HG02943 (cell line): ENCODE measurements at regions not wholly inside any gene's neighbourhood (a gene's known extent, or its start where the extent isn't known, plus 50 kb on each side); places are given as distances from the start of the nearest gene placed in this dataset.
"Not testable (repeated sequence)": the region's sequence is repeated elsewhere in the genome, so short reads cannot be mapped to it uniquely, and the experiment has no call there.

Experiments
- ATAC-seq: cut with Tn5 transposase; IDR thresholded peaks from one replicate; pipeline ENCODE4 v1.9.1; 2021; ENCODE audit warnings: mild to moderate bottlenecking, low read depth, moderate library complexity; ENCODE audit not compliant: unreplicated experiment

DNA sequence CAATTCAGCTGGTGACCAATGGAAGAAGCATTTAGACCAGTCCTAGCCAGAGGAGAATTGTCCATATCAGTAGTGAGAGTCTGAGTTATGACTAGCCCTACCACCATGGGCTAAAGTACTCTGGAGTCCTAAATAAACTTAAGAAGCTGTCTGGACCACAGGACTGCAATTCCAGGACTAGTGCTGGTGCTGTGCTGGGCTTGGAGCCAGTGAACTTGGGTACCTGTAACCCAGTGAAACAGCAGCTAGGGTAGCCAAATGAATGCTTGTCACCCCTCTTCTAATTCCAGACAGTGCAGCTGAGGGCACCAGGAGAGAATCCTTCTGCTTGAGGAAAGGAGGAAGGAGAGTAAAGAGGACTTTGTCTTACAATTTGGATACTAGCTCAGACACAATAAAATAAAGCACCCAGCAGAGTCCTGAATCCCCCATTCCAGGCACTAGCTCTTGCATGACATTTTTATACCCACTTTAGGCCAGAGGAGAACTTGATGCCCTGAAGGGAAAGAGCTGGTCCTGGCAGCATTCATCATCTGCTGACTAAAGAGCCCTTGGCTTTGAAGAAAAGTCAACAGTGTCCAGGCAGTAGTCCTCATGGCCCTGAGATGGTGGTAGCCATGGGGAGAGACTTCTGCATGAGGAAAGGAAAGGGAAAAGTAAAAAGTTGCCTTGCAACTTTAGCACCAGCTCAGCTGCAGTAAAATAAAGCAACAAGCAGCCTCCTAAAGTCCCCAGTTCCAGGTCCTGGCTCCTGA, 2675.7 kb downstream of the PCDH7 start:
- ATAC-seq, result no peak

DNA sequence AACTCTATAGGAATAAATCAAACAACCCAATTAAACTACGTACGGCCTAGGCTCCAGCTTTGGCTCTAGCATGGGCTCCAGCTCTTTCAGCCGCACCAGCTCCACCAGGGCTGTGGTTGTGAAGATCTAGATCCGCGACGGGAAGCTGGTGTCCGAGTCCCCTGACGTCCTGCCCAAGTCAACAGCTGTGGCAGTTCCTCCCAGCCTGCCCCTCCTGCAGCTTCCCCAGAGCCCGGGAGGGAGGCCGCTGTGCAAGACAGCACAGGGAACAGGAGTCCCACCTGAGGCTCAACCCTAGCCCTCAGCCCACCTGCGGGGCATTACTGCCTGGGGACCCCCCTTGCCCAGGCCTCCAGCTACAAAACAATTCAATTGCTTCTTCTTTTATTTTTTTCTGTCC, 2680.3 kb downstream of the PCDH7 start:
- ATAC-seq, result no peak

DNA sequence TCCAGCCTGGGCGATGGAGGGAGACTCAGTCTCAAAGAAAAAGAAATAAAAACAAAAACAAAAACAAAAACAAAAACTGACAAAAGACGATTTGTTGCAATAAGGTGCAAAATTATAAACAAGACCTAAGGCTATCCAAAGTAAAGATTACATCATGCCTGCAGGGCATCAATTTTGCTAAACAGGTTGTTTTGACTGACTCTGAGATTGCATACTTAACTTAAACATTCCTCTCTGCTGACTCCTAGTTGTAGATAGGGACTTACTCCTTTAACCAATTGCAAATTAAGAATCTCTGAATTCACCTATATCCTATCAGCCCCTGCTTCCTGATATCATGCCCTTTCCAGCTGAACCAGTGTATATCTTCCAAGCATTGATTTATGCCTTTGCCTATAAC, 2687.3 kb downstream of the PCDH7 start:
- ATAC-seq, result no peak

DNA sequence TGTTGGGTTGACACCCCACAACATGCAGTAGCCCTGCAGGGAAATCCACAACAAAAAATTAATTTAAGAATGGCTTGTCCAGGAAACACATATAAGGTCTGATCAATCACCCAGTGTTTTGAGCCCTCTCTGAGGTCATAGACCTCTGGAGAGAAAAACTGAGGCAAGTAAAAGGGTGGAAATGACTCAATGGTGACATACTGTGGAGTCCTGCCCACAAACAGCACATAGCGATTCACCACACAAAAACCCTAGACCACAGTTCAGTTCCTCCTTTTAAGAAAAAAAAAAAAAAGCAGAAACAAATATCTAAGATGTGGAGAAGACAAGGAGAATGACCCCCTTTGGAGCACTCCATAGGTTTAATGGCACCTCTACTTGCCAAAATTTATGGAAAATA, 2691.0 kb downstream of the PCDH7 start:
- no peak for ATAC-seq

DNA sequence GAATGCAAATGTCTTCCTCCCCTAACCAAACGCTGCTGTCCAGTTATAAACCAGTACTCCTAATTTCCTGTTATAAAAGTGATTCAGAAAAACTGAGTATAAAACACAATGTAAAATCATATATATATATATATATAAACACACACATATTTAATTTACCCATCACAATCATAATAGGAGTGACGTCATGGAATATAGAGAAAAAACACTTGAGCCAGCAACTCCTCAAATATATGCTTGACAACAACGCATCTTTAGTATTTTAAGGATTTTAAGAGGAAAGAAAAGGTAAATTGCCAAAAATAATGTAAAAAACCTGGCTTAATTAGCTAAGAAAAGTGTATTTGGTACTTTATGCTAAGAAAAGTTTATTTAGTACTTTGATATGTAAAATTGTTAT, 2701.7 kb downstream of the PCDH7 start:
- no peak for ATAC-seq

DNA sequence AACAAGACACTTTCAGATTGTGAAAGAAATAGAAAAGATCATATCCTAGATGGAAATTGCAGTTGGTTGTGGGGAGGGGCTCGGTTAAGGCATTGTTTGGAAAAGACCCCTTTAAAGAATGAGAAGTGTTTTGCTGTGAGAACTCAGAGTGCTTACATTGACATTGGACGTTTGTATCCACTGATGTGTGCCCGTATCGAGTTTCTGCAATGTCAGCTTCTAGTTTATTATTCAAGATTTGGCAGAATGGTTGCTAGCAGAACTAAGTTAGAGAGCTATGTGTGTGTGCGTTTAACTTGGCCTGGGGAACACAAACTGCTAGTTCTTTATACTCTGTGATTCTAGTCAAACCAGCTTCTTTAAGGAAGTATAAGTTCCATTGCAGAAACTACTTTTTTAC, 2702.5 kb downstream of the PCDH7 start:
- ATAC-seq, result no peak

DNA sequence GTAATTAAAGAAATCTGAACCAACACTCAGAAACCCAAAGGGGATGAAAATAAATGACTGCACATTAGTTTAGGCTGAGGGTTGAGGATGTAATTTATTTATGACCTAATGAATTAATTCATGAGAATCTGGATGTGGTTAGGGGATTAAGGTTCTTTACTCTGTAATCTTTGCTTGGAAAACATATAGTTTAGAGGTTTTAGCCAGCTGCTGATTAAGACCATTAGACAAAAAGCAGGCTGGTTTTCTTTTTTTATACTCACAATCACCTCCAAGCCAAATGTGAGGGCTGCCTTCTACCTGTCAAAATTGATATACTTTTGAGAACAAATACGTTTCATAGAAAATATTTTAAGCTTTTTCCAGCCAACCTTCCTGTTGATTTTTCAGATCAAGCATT, 2705.8 kb downstream of the PCDH7 start:
- ATAC-seq, result no peak

DNA sequence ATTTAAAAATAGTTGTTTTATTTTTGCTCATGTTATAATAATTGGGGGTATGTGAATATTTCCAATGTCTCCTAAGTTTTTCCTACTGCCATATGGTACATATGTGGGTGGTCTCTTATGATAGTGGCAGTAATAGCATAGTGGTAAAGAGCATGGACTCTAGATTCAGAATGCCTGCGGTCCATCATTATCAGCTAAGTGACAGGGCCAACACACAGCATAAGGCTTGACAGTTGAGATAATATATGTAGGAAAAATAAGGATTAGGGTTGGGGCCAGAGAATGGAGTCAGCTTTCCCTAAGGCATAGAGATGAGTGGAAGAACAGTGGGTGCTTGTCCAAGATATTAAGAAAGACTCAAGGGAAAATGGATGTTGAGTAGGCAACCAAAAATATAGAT, 2707.5 kb downstream of the PCDH7 start:
- no peak for ATAC-seq

DNA sequence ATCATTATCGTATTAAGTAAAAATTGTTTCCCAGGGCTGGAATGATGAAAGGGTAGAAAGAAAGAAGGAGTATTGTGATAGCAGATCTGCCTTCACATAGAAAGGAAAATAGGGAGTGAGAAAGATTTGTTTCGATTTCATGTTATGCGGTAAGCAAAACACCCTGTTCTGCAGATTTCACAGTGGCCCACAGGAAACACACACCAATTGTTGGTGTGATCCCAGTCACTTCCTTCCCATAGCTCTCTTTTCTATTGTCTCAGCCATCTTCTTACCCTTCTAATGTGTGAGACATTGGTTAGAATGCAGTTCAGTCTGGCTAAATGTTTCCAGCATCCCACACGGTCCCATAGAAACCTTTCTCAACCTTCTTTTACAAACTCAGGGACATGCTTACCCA, 2709.8 kb downstream of the PCDH7 start:
- no peak for ATAC-seq

DNA sequence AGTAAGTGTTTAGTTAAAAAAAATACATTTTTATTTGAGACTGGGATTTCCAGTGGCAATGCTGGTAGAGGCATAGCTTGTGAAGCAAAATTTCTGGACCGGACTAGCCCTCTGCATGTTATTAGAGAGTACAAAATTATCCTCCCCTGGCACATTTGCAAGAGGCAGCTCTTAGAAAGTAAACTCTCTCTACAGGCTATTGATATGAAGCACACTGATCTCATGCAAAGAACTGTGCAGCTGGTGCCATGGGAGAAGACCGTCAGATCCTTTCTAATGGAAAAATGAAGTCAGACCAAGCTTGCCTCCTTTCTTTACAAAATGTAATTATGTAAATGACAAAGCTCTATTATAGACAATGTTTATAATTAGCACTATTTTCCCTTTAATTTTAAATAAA, 2717.2 kb downstream of the PCDH7 start:
- ATAC-seq, result no peak

DNA sequence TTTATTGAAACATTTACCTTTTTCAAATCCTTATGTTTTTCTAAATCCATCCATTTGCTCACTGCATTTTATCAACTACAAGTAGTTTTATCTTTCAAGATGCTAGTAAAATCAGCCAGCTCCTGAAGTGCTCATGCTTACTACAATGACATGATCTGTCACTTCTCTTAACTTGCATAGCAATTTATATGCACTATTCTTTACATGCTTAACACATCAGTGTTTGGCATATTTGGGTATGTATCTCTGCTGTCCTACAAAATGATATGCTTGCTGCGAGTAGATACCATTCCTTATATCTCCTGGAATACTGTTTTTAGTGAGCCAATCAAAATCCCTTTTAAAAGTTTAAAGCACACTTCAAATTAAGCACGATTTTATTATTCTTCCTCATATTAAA, 2726.8 kb downstream of the PCDH7 start:
- ATAC-seq, result no peak

DNA sequence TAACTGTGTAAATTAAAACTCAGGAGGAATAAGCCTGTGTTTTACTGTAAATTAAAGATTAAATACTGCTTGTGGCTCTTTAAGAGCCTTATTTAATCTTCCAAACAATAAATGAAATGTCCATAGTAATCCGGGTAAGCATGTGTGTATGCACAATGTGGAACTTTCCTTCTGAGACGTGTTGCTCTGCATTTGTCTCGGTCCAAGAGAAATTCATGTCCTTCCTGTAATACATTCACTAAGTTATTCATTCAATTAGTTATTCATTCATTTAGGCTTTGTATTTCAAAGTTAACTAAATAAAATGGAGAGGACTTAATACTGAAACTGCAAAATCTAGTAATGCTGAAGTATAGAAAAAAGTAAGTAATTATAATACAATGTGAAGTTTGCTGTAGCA, 2728.8 kb downstream of the PCDH7 start:
- no peak for ATAC-seq

DNA sequence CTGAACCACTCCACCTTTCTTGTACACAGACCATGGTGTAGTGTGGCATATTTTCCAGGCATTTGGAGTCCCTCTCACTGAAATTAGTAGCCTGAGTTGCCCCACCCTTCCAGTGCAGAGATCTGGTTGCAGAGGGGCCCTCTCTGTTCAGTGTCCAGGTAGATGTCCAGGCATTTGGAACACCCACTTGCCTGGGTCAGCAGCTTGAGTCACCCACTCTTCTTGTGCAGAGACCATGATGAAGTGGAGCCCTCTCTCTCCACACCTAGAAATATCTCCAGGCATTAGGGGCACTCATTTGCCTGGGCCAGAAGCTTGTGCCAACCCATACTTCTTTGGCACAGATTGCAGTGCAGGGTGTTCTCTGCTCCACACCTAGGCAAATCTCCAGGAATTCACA, 2733.3 kb downstream of the PCDH7 start:
- ATAC-seq, result no peak

DNA sequence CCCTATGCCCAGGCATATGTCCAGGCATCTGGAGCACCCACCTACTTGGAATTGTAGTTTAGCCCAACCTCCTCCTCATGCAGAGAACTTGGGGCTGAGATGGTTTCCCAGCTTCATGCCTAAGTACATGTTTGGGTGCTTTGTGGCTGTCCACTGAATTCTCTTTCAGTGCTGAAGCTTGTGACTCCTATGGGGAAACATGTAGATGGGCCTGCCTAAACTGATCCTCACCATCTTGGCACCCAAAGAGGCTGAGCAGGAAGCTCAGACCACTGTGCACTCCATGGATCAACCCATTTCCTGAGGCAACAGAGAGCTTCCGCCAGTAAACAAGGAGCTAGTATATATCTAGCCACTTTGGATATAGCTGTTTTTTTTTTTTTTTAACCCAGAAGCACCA, 2733.7 kb downstream of the PCDH7 start:
- no peak for ATAC-seq

DNA sequence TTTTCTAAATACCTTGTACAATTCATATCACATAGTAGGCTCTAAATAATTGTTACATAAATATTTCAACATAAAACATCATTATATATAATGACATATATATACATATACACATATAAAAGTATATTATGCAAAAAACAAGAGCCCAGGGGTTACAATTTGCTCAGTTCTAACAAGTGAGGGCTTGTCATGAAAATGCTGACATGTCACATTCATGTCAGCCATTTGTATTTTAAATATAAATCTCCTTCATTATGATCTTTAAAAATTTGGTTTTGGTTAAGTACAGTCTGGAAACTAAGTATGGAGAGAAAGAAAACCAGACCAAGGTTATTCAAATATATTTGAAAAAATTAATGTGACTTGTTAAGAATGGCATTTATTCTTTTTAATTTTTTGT, 2745.4 kb downstream of the PCDH7 start:
- no peak for ATAC-seq

DNA sequence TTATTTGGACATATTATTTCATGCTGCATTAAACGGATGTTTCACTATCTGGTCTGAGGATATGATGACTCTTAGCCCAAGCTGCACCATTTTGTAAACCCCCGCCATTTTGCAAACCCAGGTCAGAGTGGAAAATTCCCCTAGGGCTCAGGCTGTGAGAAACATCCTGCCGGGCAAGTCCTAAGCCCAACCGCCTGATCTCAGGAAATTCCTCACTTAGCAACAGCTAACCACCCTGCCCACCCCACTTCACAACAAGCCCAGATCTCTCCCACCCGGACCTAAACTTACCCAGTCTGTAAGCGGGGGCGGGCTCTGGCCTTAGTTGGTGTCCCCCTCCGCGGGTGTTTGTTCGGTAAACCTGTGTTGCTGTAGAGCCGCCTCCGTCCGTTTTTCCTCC, 2747.1 kb downstream of the PCDH7 start:
- no peak for ATAC-seq

DNA sequence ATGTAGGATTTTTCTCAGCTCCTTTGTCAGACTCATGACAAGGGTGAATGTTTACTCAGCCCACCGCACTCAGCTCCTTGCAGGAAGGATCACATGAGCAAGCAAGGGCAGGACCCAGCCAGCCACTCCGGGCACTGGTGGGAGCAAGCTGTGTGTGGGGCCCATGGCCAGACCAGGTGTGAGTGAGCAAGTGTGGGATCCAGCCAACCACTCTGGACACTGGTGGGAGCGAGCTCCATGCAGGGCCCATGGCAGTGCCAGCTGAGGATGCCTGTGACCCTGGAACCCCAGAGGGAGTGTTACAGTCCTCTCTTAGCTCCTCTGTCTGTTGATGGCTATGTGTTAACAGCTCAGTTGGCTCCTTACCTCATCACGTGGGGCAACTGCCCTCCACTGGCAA, 2750.6 kb downstream of the PCDH7 start:
- no peak for ATAC-seq

DNA sequence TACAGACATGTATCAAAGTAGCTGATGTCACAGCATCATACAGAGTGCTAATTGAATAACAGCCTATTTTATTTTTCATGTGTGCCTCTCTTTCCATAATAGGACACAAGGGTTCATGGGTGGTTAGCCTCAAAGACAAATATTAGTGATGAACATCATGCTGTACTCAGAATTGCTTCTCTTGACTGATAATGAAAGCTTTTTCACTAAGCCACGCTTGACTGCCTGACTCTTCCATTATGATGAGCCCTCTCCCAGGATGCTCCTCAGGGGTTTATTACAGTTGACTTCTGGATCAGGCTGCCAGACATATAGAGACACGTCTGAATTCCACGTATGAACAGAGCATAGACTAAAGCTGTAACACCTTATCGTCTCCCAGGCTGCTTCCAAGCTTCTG, 2757.5 kb downstream of the PCDH7 start:
- no peak for ATAC-seq

DNA sequence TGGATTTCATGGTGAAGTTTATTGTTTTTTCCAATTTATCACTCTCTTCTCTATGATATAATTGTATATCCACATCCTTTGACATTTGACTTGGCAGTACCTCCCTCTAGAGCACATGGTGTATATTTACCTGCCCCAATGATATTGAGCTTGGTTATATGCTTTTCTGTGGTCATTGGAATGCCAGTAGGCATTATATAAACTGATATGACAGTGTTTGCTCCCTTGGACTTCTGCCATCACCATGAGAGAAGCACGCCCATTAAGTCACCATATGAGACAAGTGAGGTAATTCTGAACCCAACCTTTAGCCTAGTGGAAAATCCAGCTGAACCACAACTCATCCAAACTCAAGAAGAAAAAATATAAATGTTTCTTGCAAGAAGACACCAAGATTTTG, 2761.5 kb downstream of the ARAP2 start:
- no peak for ATAC-seq

DNA sequence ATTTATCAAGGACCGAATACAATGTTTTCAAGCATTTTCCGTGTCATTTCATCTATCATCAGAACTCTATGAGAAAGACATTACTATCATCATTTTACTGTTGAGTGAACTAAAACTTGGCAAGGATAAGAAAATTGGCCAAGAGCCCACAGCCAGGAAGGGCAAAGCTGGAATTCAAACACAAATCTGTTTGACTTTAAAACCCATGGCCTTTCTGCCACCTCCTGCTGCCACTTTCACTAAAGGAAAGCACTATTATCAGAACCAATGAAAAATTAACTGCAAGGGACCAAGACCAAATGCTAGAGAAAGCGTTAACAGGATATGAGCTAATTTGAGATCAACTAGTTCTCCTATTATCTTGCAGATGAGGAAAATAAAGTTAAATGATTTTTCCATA, 2759.2 kb downstream of the ARAP2 start:
- no peak for ATAC-seq

DNA sequence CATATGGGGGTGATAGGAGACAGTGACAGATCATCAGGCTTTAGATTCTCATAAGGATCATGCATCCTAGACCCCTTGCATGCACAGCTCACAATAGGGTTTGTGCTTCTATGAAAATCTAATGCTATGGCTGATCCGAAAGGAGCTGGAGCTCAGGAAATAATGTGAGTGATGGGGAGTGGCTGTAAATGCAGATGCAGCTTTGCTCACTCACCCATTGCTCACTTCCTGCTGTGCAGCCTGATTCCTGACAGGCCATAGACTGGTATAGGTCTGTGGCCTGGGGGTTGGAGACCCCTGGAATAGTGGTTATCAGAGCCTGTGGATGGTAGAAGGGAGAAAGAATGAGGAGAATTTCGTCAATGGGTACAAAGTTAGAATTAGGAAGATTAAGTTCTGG, 2751.1 kb downstream of the ARAP2 start:
- no peak for ATAC-seq

DNA sequence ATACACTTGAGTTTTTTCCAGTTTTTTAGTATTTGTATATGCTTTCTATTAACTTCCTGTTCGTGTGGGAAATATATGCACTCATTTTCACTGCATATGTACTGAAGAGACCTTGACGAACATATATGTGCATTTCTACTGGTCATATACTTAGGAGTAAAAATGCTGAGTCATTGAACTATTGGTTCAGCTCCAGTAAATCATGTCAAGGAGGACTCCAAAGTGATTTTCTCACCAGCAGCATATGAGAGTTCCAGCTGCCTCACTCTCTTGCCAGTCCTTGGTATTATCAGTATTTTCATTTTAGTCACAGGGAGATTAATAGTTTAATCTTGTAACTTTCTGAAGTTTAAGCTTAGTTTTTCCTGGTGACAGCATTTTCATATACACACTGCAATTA, 2750.2 kb downstream of the ARAP2 start:
- no peak for ATAC-seq

DNA sequence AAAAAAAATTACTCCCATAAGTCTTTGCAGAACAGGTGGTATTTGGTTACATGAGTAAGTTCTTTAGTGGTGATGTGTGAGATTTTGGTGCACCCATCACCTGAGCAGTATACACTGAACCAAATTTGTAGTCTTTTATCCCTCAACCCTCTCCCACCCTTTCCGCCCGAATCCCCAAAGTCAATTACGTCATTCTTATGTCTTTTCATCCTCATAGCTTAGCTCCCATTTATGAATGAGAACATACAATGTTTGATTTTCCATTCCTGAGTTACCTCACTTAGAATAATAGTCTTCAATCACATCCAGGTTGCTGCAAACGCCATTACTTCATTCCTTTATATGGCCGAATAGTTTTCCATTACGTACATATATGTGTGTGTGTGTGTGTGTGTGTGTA, 2742.7 kb downstream of the ARAP2 start:
- ATAC-seq, result not testable (repeated sequence)
